ENCODE measurements at regions not wholly inside any gene's neighbourhood (a gene's known extent, or its start where the extent isn't known, plus 50 kb on each side); places are given as distances from the start of the nearest gene placed in this dataset.

GRCh38 chr5:106417163-106417562 lies 1253.6 kb downstream of the EFNA5 start:
- TF ChIP-seq, protein P1, sequence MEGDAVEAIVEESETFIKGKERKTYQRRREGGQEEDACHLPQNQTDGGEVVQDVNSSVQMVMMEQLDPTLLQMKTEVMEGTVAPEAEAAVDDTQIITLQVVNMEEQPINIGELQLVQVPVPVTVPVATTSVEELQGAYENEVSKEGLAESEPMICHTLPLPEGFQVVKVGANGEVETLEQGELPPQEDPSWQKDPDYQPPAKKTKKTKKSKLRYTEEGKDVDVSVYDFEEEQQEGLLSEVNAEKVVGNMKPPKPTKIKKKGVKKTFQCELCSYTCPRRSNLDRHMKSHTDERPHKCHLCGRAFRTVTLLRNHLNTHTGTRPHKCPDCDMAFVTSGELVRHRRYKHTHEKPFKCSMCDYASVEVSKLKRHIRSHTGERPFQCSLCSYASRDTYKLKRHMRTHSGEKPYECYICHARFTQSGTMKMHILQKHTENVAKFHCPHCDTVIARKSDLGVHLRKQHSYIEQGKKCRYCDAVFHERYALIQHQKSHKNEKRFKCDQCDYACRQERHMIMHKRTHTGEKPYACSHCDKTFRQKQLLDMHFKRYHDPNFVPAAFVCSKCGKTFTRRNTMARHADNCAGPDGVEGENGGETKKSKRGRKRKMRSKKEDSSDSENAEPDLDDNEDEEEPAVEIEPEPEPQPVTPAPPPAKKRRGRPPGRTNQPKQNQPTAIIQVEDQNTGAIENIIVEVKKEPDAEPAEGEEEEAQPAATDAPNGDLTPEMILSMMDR (conservative IDR thresholded peaks at IDR 0.05; ENCODE audit: low read length): no peak
- TF ChIP-seq EZH2phosphoT487 (IDR thresholded peaks at IDR 0.05; ENCODE audit: borderline replicate concordance, low read depth, low read length): no peak
